ENCODE measurements at regions not wholly inside any gene's neighbourhood (a gene's known extent, or its start where the extent isn't known, plus 50 kb on each side); places are given as distances from the start of the nearest gene placed in this dataset.

- H3K4me3 ChIP-seq = no peak overlapping the region
- H3K27ac ChIP-seq (replicated peaks) = no peak overlapping the region
- H3K4me1 ChIP-seq = no peaks in the 10 kb centered on the region
- no peaks in the 10 kb centered on the region for H3K27me3 ChIP-seq (ENCODE audit: low read depth)
- DNase-seq = no peak
- peaks cover 5% of the 10 kb centered on the region for H3K9me3 ChIP-seq (replicated peaks)
- TF ChIP-seq CTCF (IDR thresholded peaks at IDR 0.05; ENCODE audit: borderline replicate concordance) = no peak
- H3K36me3 ChIP-seq = no peaks in the 10 kb centered on the region
- intact Hi-C loops (cut with micrococcal nuclease) = no loop called here
These were observed 209.8 kb downstream of the TM2D1 start for GRCh38 chr1:61515096-61515495.
